ENCODE measurements at regions not wholly inside any gene's neighbourhood (a gene's known extent, or its start where the extent isn't known, plus 50 kb on each side); places are given as distances from the start of the nearest gene placed in this dataset.

DNA sequence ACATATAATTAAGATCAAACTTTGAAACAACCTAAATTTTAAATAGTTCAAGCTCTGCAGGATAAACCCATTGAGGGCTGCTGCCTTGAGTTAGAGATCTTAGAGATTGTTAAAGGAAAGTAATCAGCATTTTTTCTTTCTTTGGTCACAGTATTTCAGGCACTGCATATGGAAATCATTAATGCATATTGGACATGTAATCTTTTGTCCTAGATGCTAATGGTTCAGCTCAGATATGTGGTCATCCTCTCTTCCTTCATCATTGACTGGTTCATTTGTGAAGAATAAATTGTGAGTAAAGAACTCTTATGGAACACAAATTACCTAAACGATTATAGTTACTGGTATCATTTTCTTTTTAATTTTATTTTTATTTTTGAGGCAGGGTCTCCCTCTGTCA, 82.0 kb upstream of the PRLR start:
- no peak overlapping the region for H2BK20ac ChIP-seq (ENCODE audit: low read depth, low read length)
- H3K9me1 ChIP-seq (ENCODE audit: insufficient read depth, low read length): no peaks in the 10 kb centered on the region
- no peak overlapping the region for H3K9ac ChIP-seq (ENCODE audit: low read depth, low read length)
- no peak overlapping the region for H3K56ac ChIP-seq (ENCODE audit: extremely low read depth, insufficient read depth, low read length)
- DNase-seq (no peak), ATAC-seq (ENCODE audit: low read depth) (no peak)
- no peak overlapping the region for H3K4ac ChIP-seq (ENCODE audit: low read depth, low read length)
- H2AK9ac ChIP-seq (replicated peaks; ENCODE audit: low read depth, low read length, poor library complexity): no peak overlapping the region
- H3K36me3 ChIP-seq (ENCODE audit: control insufficient read depth, insufficient read depth, low read length): no peaks in the 10 kb centered on the region
- in situ Hi-C loops (cut with MboI; ENCODE audit: low sequenced_read_pairs): no loop called here
- dilution Hi-C loops (cut with HindIII; ENCODE audit: low sequenced_read_pairs, unreplicated experiment): no loop called here
- H2AFZ ChIP-seq (replicated peaks; ENCODE audit: low read length, poor library complexity): no peak overlapping the region
- H2BK120ac ChIP-seq (ENCODE audit: low read depth, low read length): no peak overlapping the region
- no peak overlapping the region for H3K23ac ChIP-seq (ENCODE audit: low read depth, low read length)
- ChIA-PET POLR2A (ENCODE audit: unreplicated experiment) (no interaction called here), CTCF (no interaction called here)
- no peak overlapping the region for H4K8ac ChIP-seq (ENCODE audit: low read depth in 2 of 2, low read length in 2 of 2)
- H2BK15ac ChIP-seq (ENCODE audit: low read depth, low read length): no peak overlapping the region
- no peaks in the 10 kb centered on the region for H3K4me1 ChIP-seq (ENCODE audit: control insufficient read depth, insufficient read depth, low read length)
- H3K4me2 ChIP-seq (ENCODE audit: low read depth, low read length): no peak overlapping the region
- H3K14ac ChIP-seq (replicated peaks; ENCODE audit: low read depth, low read length): no peak overlapping the region
- H3K4me3 ChIP-seq (ENCODE audit: insufficient read depth, low read depth, low read length): no peak overlapping the region
- BruUV-seq (replicated peaks): no TSS peak
- H4K91ac ChIP-seq (ENCODE audit: insufficient read depth, low read depth, low read length): no peak overlapping the region
- H3K79me1 ChIP-seq (ENCODE audit: low read depth in 1 of 2, low read length in 2 of 2): no peaks in the 10 kb centered on the region
- H2AK5ac ChIP-seq (ENCODE audit: low read depth, low read length): no peak overlapping the region
- no peak for TF ChIP-seq FOS (IDR thresholded peaks at IDR 0.05; ENCODE audit: low read depth, low read length)
- no peak for TF ChIP-seq RCOR1 (IDR thresholded peaks at IDR 0.05; ENCODE audit: insufficient replicate concordance, low read length)
- no peak for TF ChIP-seq POLR2A (IDR thresholded peaks at IDR 0.05; ENCODE audit: low read depth, low read length)
- TF ChIP-seq CEBPB (IDR thresholded peaks at IDR 0.05; ENCODE audit: low read depth, low read length): no peak
- no peak for TF ChIP-seq SMC3 (IDR thresholded peaks at IDR 0.05; ENCODE audit: low read depth, low read length)
- no peak for TF ChIP-seq MAZ (IDR thresholded peaks at IDR 0.05; ENCODE audit: borderline replicate concordance, low read depth, low read length)
- no peak for TF ChIP-seq MAFK (IDR thresholded peaks at IDR 0.05; ENCODE audit: low read depth, low read length)
- TF ChIP-seq, protein P1, sequence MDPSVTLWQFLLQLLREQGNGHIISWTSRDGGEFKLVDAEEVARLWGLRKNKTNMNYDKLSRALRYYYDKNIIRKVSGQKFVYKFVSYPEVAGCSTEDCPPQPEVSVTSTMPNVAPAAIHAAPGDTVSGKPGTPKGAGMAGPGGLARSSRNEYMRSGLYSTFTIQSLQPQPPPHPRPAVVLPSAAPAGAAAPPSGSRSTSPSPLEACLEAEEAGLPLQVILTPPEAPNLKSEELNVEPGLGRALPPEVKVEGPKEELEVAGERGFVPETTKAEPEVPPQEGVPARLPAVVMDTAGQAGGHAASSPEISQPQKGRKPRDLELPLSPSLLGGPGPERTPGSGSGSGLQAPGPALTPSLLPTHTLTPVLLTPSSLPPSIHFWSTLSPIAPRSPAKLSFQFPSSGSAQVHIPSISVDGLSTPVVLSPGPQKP (IDR thresholded peaks at IDR 0.05; ENCODE audit: borderline replicate concordance, low read depth, low read length): no peak
- TF ChIP-seq, protein P2, sequence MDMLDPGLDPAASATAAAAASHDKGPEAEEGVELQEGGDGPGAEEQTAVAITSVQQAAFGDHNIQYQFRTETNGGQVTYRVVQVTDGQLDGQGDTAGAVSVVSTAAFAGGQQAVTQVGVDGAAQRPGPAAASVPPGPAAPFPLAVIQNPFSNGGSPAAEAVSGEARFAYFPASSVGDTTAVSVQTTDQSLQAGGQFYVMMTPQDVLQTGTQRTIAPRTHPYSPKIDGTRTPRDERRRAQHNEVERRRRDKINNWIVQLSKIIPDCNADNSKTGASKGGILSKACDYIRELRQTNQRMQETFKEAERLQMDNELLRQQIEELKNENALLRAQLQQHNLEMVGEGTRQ (IDR thresholded peaks at IDR 0.05; ENCODE audit: low read depth, low read length): no peak
- TF ChIP-seq RFX5 (IDR thresholded peaks at IDR 0.05; ENCODE audit: low read depth, low read length): no peak
- no peak for TF ChIP-seq CHD1 (IDR thresholded peaks at IDR 0.05; ENCODE audit: low read depth, low read length)
- TF ChIP-seq CTCF (conservative IDR thresholded peaks at IDR 0.05; ENCODE audit: low read depth, low read length): no peak
- H3K9me3 ChIP-seq (ENCODE audit: control insufficient read depth, insufficient read depth, low read length): no peaks in the 10 kb centered on the region
- no CpG with 5 or more reads among the region's 1 CpG for WGBS, 2 experiments (ENCODE audit: extremely low coverage in 2 of 2, insufficient read length in 1 of 2)
- intact Hi-C loops (cut with micrococcal nuclease): no loop called here
- H4K20me1 ChIP-seq (ENCODE audit: insufficient read depth, low read length): no peaks in the 10 kb centered on the region
- H2BK5ac ChIP-seq (ENCODE audit: low read depth, low read length, poor library complexity, severe bottlenecking): no peak overlapping the region
- H3K18ac ChIP-seq (ENCODE audit: low read depth, low read length): no peak overlapping the region
- no peaks in the 10 kb centered on the region for H3K27me3 ChIP-seq (ENCODE audit: control insufficient read depth, insufficient read depth, low read length)
- H3K27ac ChIP-seq (ENCODE audit: insufficient read depth, low read length): no peak overlapping the region
- H4K5ac ChIP-seq (ENCODE audit: low read depth, low read length): no peak overlapping the region

Measured in IMR-90 (cell line).